Heart right ventricle (tissue), 16 donors: ENCODE measurements at regions not wholly inside any gene's neighbourhood (a gene's known extent, or its start where the extent isn't known, plus 50 kb on each side); places are given as distances from the start of the nearest gene placed in this dataset.

Experiments
- ATAC-seq, 8 donors: fragments of 200-7000 bp; cut with Tn5 transposase; one replicate each; pipeline ENCODE4 v1.9.1; 2020; ENCODE audit warnings: mild to moderate bottlenecking in 8 of 8, moderate library complexity in 8 of 8, moderate number of reproducible peaks in 1 of 8
- DNase-seq, 2 donors: peaks; one replicate each; pipeline ENCODE4 v3.0.0-alpha.2; 2020
- H3K27ac ChIP-seq, 10 donors: fragments of 200-600 bp; sonication (generic) in 2 of 10; one replicate each; pipeline versions ENCODE4 v1.5.0 to v1.8.0; 2020 to 2022; ENCODE audit warnings: mild to moderate bottlenecking in 3 of 10
- H3K27me3 ChIP-seq, 7 donors: fragments of 200-600 bp; one replicate each; pipeline ENCODE4 v1.8.0; 2021 to 2022; ENCODE audit warnings: mild to moderate bottlenecking in 2 of 7
- H3K36me3 ChIP-seq, 9 donors: fragments of 200-600 bp; sonication (generic) in 1 of 9; one replicate each; pipeline versions ENCODE4 v1.5.0 to v1.8.0; 2020 to 2022; ENCODE audit warnings: mild to moderate bottlenecking in 2 of 9
- H3K4me1 ChIP-seq, 9 donors: fragments of 200-600 bp; sonication (generic) in 1 of 9; one replicate each; pipeline versions ENCODE4 v1.5.0 to v1.8.0; 2020 to 2022; ENCODE audit warnings: mild to moderate bottlenecking in 4 of 9
- H3K4me3 ChIP-seq, 10 donors: fragments of 200-600 bp; sonication (generic) in 2 of 10; one replicate each; pipeline versions ENCODE4 v1.5.0 to v1.8.0; 2020 to 2022; ENCODE audit warnings: mild to moderate bottlenecking in 7 of 10, moderate library complexity in 2 of 10
- H3K9me3 ChIP-seq, 11 donors: fragments of 200-600 bp in 10 of 11; sonication (generic) in 2 of 11; one replicate each; pipeline versions ENCODE4 v1.5.0 to v1.8.0; 2013 to 2022; ENCODE audit warnings: mild to moderate bottlenecking in 2 of 11, control low read depth in 1 of 11, moderate library complexity in 1 of 11
- WGBS, 2 donors: extraction: QIAGEN DNeasy Blood & Tissue Kit; methylation state at CpG; one replicate each; pipeline ENCODE4 v1.1.7; 2013; ENCODE audit warnings: inconsistent platforms in 1 of 2; 5-methylcytosine and 5-hydroxymethylcytosine counted together
- intact Hi-C, 10 donors: fragments of 100-400 bp; cut with DNase I; formaldehyde crosslinking; loops; one replicate each; pipeline versions ENCODE4 v1.11.1 to v1.14.2; 2022
- TF ChIP-seq, protein P1 (sequence below), 9 donors: fragments of 200-600 bp; sonication (generic) in 2 of 9; IDR thresholded peaks; one replicate each; pipeline versions ENCODE4 v1.5.0 to v1.8.0; 2021 to 2022; ENCODE audit warnings: antibody characterized with exemption in 9 of 9, mild to moderate bottlenecking in 5 of 9, moderate library complexity in 1 of 9
- donor health status: Arrhythmogenic right ventricular cardiomyopathy.
- donor health status: ischemic (EF 13 %, LVEDD 7.1; RV severe dilation, severe dysfunction).
- donor health status: healthy with polysubstance abuse.
- donor health status: DM: no; HTN: yes; CAD: no.
- donor health status: DM: no; HTN: no; CAD: no.
- donor health status: ischemic (EF 25% LVEDD 6.9; RV normal size, moderate dysfunction).
- donor health status: ischemic (EF 25% LVEDD 5.7; RV mildly dilated, moderate dysfunction).
- donor health status: healthy.
- donor health status: DM: yes; HTN: yes; CAD: no.
- donor health status: Ischemic cardiomyopathy.
- donor health status: ischemic (EF 35%, LVEDD 5.7; RV mildly dilated, moderate dysfunction).
- donor health status: nonischemic (EF 11% LVEDD 7.7; RV severe dilation, severe dysfunction).
- donor health status: DM: yes; HTN: yes; CAD: no.
- donor health status: PGD.
- donor health status: ischemic (EF 29% LVEDD 5.4; RV normal size, mild dysfunction).
- donor health status: nonischemic (EF 23%, LVEDD 6.1; RV moderate dilation, normal function).

DNA sequence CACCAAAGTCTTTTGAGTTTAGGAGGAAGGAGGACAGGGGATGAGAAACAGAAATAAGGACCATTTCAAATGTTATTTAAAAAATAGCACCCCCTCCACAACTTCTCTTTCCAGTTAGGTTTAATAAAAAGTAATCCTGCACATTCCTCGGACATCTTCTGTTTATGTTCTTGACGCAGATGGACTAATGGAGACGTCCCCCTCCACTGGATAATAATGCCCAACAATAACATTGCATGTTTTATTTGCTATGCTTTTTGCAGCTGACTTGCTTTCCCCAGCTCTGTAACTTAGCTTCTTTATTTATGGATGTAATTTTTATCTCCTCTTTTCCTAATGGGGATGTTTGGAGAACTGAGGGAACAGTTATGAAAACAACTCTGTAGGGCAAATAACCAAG, 89.5 kb downstream of the MAT2B start:
- Histone ChIP-seq H3K27me3 (peaks cover 0 to 15% (median 5%) of the 10 kb centered on the region in 7 donors), H3K9me3 (peaks cover 0 to 8% (median 0%) of the 10 kb centered on the region in 11 donors), H3K4me1 (no peaks in the 10 kb centered on the region), H3K27ac (no peak overlapping the region), H3K4me3 (no peak overlapping the region), H3K36me3 (no peaks in the 10 kb centered on the region)
- DNase-seq (no peak), ATAC-seq (no peak)
- 77 to 84% methylated on average over 3 of the region's 3 CpGs for WGBS, 2 donors
- TF ChIP-seq, protein P1, sequence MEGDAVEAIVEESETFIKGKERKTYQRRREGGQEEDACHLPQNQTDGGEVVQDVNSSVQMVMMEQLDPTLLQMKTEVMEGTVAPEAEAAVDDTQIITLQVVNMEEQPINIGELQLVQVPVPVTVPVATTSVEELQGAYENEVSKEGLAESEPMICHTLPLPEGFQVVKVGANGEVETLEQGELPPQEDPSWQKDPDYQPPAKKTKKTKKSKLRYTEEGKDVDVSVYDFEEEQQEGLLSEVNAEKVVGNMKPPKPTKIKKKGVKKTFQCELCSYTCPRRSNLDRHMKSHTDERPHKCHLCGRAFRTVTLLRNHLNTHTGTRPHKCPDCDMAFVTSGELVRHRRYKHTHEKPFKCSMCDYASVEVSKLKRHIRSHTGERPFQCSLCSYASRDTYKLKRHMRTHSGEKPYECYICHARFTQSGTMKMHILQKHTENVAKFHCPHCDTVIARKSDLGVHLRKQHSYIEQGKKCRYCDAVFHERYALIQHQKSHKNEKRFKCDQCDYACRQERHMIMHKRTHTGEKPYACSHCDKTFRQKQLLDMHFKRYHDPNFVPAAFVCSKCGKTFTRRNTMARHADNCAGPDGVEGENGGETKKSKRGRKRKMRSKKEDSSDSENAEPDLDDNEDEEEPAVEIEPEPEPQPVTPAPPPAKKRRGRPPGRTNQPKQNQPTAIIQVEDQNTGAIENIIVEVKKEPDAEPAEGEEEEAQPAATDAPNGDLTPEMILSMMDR (IDR thresholded peaks at IDR 0.05), result no peak
- intact Hi-C loops, result no loop called here

DNA sequence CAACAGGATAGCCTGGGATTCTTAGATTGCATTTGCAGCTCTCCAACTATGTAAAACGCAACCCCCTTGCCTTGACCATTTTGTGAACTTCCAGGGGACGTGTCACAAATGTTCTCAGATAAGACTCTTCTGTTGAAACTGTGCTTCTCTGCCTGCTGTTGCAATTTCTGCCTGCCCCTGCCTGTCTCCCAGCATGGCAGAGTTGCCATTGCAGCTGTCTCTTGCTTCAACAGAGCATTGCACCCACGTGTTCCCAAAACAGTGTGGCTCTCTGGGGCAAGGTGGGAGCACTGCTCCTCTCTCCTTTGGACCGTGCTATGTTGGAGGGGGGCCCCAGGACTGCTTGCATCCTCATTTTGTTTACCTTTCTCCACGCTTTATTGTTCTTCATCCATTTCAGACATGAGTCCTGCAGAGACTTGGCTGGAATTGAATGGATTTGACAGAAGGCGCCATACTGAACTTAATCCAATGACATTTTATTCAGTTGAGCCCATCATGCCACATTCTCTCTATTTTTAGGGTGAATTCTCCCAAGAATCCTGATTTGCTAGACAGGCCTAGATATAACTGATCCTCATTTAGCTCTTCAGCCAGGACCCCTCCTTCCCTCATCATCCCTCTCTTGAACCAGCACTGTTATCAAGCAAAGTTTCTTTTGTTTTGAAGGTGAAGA, 90.7 kb downstream of the MAT2B start:
- H3K4me1 ChIP-seq, result no peaks in the 10 kb centered on the region
- DNase-seq (no peak), ATAC-seq (no peak)
- intact Hi-C loops, result no loop called here
- TF ChIP-seq, protein P1 (IDR thresholded peaks at IDR 0.05), result no peak
- H3K9me3 ChIP-seq, result peaks cover 0 to 8% (median 0%) of the 10 kb centered on the region in 11 donors
- H3K36me3 ChIP-seq, result no peaks in the 10 kb centered on the region
- H3K27me3 ChIP-seq, result peaks cover 0 to 15% (median 5%) of the 10 kb centered on the region in 7 donors
- no peak overlapping the region for H3K27ac ChIP-seq
- 38 to 39% methylated on average over 6 of the region's 6 CpGs for WGBS, 2 donors
- no peak overlapping the region for H3K4me3 ChIP-seq

DNA sequence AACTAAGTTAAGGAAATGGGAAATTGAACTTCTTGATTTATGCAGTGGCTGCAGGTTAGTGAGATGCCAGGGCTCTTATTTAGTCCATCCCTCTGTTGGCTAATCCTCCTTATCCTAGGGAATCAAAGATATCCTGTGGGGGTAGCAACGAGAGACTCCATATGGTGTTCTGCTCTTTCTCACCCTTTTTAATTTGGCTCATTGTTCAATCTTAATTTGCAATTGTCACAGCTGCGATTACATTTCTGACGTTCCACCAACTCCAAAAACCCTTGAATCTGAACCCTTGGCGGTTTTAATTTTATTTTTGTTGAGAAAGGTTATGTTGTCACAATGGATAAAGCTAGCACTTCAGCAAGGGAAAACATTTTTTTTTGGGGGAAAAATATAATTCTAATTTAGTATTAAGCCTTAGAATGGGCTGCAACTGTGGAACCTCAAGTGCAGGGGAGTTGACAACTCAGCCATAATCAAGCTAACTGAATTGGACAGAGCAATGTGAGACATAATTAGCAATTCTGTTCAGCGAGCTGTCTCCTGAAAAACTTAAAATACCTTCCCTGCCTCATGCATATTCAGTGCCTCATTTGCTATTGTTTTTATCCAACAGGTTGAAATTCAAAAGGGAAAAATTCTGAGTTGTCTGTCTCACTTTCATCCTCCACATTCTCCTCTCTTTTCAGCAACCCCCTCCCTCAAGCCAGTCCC, 91.3 kb downstream of the MAT2B start:
- 42 to 46% methylated on average over 5 of the region's 5 CpGs for WGBS, 2 donors
- peaks cover 0 to 8% (median 0%) of the 10 kb centered on the region in 11 donors for H3K9me3 ChIP-seq
- no peak overlapping the region for H3K27ac ChIP-seq
- no peaks in the 10 kb centered on the region for H3K36me3 ChIP-seq
- H3K27me3 ChIP-seq, result peaks cover 0 to 15% (median 5%) of the 10 kb centered on the region in 7 donors
- ATAC-seq (no peak), DNase-seq (no peak)
- no peaks in the 10 kb centered on the region for H3K4me1 ChIP-seq
- TF ChIP-seq, protein P1 (IDR thresholded peaks at IDR 0.05), result no peak
- intact Hi-C loops, result no loop called here
- H3K4me3 ChIP-seq, result no peak overlapping the region

DNA sequence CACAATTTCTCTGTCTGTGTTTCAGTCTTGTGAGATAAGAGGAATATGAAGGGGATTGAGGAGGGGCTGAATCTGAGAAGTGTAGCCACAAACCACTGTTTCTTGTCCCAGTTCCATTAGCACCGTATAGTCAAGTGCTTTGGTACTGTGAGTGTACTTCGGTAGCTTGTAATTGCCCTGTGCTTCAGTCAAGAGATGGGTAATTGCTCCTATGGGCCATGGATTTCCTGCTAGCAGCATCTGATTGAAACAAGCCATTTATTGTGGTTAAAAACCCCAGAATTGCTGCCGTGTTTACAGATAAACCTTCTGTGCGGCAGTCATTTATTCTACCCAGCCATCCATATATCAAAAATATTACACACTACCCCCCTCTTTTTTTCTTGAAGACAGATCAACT, 98.6 kb downstream of the MAT2B start:
- intact Hi-C loops, result no loop called here
- H3K27me3 ChIP-seq, result peaks cover 0 to 4% (median 0%) of the 10 kb centered on the region in 7 donors
- no peaks in the 10 kb centered on the region for H3K9me3 ChIP-seq
- H3K36me3 ChIP-seq, result no peaks in the 10 kb centered on the region
- H3K4me1 ChIP-seq, result no peaks in the 10 kb centered on the region
- no peak for ATAC-seq
- H3K4me3 ChIP-seq, result no peak overlapping the region
- WGBS, 2 donors, result 65 to 82% methylated on average over 4 of the region's 4 CpGs
- TF ChIP-seq, protein P1 (IDR thresholded peaks at IDR 0.05), result no peak
- DNase-seq, result no peak
- no peak overlapping the region for H3K27ac ChIP-seq
